ENCODE measurements at regions not wholly inside any gene's neighbourhood (a gene's known extent, or its start where the extent isn't known, plus 50 kb on each side); places are given as distances from the start of the nearest gene placed in this dataset.
"Not testable (repeated sequence)": the region's sequence is repeated elsewhere in the genome, so short reads cannot be mapped to it uniquely, and the experiment has no call there.

DNA sequence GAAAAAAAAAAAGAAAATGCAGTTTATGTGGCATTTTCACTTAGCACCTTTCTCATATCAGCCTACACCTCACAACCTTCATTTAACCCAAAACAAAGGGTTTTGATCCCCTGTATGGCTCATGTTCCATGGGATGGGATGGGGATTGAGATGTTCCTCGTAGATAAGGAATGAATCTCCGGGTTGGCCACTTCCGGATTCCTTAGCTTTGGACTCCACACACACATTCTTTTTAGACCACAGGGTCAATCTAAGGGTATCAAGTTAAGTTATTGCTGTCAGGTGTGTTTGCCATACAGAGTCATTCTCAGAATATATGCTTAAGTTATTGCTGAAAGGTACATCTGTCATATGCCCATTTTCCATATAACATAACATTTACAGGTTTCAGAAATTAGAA, 301.4 kb upstream of the TGFBR2 start:
- DNase-seq, result no peak

DNA sequence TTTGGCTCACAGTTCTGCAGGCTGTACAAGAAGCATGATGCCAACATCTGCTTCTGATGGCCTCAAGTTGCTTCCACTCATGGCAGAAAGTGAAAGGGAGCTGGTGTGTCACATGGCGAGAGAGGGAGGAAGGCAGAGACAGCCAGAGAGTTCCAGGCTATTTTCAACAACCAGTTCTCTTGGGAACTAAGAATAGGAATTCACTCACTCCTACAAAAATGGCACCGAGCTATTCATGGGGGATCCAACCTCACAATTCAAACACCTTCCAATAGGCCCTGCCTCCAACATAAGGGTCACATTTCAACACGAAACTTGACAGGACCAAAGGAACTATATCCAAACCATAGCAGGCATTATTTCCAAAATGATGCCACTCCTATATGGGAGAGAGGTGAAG, 299.5 kb upstream of the TGFBR2 start:
- no peak for DNase-seq

DNA sequence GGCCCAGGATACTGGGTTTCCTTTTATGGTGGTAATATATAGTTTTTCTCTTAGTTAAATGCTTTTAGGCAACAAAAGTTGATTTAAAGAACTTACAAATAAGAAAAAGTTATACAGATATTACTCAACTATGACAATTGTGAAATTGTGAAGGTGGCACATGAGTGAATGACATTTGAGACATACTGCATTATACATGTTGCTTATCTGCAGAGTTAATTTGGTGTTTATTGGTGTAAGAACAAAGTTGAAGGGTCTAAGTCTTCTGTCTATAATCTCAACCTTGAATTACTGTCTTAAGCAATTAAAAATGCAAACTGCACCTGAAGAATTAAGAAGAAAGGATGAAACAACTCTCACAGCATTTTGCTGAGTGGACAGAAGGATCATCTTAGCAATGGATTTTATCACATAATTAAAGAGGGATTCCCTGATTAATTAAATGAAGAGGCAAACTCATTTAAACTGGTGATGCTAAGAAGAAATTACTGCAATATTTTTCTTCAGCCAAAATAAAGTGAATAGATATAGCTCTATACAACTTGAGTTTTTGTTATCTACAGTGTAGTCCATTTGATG, 298.9 kb upstream of the TGFBR2 start:
- DNase-seq, result no peak

DNA sequence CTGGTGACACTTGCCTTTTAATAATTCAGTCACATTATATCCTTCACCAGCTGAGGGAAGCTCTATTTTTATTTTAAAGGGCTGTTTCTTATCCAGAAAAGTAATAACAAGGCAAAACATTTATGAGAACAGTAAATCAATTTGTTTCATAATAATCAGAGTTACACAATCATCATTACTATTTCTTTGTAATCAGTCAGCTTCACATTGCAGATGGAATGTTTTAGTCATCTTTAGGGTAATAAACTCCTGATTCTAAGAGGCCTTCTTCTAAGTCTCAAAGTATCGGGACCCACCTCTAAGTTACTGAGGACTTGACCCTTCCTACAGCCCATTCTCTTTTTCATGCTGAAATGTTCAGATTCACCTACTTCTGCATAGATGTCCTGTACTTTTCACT, 298.3 kb upstream of the TGFBR2 start:
- DNase-seq, result no peak

DNA sequence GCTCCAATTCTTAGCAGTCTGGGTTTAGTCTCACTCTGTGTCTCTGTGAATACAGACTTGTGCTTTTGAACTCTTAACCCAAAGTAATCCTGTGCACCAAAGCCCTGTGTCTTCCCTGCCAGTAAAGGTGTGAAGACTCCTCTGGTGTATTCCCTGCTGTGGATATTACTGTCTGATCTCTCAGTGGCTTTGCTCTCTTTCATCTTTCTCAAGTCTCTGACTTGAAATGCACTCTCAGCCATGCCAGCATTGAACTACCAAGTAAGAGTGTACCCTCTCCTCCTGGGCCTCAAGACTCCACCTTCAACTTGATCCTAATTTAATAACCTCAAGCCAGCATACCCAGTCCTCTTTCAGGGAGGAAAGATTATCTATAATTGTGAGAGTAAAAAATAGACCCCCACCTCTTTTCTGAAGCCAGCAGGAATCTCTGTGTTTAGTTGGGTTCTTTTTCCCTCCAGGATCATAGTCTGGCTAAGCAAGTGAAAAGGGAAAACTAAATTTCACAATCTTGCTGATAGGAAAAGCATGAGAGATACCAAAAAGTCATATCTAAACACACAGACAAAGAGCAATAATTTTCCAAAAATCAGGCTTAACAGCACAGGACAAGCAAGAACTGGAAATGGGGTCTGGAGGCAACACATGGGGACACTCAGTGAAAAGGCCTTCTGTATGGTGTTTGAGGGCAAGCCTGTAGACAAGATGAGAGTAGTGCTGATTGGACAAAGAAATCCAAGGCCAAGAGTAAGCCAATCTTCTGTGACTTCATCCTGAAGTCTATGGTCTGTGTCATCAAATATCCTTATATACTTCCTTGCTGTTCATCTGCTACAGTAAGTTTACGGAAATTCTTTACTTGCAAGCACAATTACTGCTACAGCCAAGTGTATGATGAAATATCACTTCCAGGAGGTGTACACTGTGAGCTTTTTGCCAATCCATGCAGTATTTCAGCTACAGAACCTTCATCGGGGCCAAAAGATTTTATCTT, 296.1 kb upstream of the TGFBR2 start:
- no peak for DNase-seq

DNA sequence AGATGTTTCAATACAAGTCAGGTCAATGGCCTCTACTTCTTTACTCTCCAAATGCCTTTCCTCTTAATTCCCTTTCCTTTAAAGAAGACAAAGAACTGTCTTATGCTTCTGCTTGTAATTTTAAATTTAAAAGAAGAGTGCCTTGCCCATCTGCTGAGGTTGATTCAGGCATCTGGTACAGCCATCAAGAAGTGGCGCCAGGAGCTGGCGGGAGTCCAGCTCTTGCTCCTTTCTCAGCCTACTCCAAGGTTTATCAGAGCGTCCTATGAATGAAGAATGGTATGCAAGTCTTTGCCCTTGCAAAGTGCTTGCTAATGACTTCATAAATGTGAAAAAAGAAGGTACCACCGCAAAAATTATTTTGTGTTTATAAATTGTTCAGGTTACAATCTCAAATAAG, 294.6 kb upstream of the TGFBR2 start:
- DNase-seq, result no peak

DNA sequence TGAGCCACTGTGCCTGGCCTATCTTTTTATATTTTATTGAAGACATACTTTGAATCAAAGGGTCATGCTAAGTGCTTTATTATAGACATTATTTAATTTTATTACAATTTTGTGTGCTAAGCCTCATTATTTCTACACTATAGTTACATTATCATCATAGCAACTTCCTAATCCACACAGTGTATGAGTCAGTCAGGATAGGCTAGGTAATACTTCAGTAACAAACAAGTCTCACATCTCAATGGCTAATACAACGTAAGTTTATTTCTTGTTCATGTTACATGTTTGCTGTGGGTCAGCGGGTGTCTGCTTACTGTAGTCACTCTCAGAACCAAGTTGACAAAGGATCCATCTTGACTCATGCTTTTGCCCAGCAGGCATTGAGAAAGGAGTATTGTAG, 292.6 kb upstream of the TGFBR2 start:
- no peak for DNase-seq

DNA sequence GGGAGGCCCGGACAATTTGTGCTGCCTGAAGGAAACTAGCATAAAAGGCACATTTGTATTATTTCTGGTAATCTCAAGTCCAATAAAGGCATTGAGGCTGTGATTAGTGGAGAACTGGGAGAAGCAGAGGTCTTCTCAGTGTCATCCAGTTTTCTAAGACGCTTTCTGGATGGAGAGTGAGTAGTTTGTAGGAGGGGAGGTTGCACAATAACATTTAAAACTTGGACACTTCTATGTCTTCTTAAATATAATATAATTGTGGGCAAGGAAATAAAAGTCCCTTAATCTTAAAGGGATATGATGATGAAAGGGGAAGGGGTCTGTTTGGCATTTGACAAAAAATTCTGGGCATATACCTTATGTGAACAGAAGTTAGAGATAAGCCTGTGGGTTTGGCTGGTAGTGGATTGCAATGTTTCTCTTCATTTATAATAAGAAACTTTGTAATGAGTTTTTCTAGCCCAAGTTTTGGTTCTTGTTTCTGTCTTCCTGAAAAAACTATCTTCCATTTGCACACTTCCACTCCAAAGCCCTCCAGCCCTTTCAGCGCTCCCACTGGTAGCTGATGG, 291.6 kb upstream of the TGFBR2 start:
- no peak for DNase-seq

DNA sequence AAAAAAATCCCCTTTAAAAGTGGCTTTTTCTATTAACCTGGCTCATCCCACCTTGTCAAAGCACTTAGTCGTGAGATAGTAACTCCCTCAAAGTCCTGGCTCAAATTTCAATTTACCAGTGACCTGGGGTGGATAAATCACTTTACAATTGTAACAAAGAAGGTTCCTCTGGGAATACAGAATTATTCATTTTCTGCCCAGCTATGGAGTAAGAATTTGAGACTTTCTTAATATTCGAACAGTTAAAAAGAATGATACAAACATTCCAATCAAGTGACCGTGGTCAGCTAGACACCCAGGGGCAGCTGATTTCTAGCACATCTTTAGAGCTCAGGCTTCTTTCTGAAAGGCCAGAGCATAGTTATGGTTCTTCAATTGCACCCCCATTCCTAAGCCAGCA, 291.0 kb upstream of the TGFBR2 start:
- no peak for DNase-seq

DNA sequence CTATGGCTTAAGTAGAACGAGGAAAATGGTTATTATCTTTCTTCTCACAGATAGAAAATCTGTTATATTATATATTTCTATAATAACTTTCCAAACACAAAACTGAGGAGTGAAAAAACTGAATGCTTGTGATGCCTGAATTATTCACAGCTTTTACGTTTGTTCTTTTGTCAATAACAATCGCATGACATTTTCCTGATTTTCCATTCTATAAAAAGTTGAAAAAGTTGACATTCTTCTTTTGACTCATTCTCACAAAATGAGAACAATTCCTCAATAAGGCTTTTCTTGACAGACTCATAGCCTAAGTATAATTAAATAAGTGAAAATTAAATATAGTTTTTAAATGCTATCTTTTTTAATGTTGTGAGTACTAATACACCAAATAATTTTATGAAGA, 288.8 kb upstream of the TGFBR2 start:
- no peak for DNase-seq

DNA sequence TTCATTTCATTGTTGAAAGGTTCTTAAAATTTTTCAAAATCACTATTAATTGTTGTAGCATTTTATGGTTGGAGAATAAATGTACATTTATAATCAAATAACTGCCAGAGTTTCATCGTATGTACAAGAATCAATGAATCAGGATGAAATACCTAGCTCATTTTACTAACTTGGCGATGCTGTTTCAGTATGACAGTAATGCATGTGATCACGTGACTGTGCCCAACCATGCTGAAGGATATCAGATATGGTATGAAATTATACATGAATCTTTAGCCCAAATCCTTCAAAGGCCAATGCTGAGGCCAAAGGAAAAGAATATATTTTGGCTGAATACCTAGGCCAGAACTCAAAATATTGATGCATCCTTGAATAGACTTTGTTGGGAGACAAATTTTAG, 288.3 kb upstream of the TGFBR2 start:
- DNase-seq, result peak in 1 of 6 experiments; percentile 14

DNA sequence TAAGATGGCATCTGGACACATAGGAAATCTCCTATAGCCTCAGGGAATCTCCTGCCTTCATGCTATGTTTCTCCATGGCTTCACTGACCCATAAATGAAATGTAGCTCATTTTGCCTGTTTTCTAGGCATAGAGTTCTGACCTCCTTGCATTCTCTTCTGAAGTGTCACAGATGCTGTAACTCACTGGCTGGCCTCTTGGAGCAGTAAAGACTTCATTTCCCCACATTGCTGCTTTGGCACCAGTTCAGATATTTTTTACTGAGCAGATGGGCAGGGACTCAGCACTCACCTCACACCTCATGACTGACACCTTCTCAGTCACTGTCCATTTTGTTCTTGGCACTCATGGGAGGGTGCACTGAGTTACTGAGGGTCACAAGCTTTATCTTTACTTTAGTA, 286.7 kb upstream of the TGFBR2 start:
- DNase-seq, result peak in 5 of 6 experiments; percentile 2 to 63 (median 40)

DNA sequence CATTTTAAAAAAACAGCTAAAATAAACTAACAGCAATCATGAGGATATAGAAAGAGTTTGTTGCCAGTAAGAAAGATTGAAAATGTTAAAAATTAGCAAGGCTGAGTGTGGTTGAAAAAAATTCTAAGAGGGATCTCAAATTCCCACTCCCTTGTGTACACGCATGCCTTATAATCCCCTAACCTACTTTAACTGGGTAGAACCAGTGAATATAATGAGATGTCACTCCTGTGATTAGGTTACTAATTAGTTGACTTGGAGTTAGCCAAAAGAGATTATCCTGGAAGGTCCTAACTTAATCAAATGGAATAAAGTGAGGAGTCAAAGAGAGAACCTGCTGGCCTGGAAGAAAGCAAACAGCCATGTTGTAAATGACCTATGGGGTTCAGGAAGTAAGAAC, 286.0 kb upstream of the TGFBR2 start:
- no peak for DNase-seq

DNA sequence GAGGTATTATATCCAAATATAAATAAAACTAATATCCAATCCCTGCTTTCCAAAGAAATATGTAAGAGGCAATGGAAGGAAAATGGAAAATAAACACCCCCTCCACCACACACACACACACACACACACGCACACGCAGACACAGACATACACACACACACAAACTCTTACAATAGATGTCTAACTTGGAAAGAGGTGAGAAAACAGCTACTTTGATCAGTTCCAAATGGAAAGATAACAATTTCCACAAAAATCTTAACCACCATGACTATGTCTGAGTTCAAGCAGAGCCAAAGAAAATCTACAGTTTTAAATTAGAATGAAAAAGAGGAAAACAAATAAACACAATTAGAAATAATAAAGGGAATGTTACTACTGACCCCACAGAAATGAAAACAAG, 285.3 kb upstream of the TGFBR2 start:
- DNase-seq, result no peak

DNA sequence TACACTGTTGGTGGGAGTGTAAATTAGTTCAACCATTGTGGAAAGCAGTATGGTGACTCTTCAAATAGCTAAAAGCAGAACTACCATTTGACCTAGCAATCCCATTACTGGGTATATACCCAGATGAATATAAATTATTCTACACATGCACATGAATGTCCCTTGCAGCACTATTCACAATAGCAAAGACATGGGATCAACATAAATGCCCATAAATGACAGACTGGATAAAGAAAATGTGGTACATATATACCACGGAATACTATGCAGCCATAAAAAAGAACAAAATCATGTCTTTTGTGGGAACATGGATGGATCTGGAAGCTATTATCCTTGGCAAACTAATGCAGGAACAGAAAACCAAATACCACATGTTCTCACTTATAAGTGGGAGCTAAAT, 282.8 kb upstream of the TGFBR2 start:
- not testable (repeated sequence) for DNase-seq

DNA sequence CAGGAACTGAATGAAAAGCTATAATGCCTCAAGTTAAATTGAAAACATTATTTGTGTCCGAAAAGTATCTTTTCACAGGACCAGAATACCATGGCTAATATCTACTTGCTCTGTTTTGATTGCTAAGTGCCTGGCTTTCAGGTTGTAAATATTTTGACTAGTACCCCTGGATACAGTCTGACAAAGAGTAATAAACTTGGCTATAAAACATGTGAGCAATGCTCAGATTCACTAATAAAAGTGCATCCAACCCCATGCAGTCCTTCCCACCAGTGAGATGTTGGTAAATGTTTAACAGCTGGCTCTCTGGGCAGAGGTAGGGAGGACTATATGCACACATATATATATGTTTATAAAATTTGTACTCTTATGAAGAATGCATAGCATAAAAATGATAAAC, 281.8 kb upstream of the TGFBR2 start:
- no peak for DNase-seq

DNA sequence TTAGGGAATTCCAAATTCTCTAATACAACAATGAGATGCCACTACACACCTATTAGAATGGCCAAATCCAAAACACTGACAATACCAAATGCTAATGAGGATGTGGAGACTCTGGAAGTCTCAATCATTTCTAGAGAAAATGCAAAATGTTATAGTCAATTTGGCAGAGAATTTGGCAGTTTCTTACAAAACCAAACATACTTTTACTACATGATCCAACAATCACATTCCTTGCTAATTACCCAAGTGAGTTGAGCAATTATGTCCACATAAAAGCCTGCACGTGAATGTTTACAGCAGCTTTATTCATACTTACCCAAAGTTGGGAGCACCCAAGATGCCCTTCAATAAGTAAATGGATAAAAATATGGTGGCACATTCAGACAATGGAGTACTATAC, 278.4 kb upstream of the TGFBR2 start:
- not testable (repeated sequence) for DNase-seq

DNA sequence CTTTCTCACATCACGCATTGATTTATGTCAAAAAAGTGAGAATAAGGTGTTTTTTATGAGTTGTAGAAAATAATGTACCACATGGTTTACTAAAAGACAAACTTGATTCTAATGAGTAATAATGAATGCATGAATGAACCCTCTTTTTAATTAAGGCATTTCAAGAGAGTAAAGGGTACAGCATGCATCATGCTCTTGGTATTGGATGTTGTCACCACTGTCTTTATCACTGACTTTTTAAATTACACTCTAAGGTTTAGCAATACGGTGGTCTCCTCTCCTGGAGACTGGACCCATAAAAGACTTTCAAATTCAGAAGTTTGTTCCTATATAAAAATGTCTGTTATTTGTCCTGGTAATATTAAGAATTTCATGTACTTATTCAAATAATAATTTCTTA, 277.5 kb upstream of the TGFBR2 start:
- DNase-seq, result not testable (repeated sequence)

DNA sequence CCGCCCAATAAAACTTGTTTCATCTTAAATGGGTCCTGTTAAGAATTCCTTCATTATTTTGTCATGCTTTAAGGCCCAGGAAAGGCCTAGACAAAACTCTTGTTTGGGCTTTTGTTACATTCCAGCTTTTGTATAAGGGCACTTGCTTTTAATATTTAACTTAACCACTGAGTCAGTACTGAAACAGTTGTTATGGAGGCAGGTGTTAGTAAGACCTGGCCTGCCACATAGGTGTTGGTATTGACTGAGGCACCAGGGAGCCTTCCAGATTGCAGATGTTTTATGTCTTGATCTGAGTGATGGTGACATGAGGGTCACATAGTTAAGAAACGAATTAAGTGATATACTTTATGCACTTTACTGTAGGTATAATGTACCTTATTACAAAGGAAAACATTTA, 274.9 kb upstream of the TGFBR2 start:
- DNase-seq, result no peak

DNA sequence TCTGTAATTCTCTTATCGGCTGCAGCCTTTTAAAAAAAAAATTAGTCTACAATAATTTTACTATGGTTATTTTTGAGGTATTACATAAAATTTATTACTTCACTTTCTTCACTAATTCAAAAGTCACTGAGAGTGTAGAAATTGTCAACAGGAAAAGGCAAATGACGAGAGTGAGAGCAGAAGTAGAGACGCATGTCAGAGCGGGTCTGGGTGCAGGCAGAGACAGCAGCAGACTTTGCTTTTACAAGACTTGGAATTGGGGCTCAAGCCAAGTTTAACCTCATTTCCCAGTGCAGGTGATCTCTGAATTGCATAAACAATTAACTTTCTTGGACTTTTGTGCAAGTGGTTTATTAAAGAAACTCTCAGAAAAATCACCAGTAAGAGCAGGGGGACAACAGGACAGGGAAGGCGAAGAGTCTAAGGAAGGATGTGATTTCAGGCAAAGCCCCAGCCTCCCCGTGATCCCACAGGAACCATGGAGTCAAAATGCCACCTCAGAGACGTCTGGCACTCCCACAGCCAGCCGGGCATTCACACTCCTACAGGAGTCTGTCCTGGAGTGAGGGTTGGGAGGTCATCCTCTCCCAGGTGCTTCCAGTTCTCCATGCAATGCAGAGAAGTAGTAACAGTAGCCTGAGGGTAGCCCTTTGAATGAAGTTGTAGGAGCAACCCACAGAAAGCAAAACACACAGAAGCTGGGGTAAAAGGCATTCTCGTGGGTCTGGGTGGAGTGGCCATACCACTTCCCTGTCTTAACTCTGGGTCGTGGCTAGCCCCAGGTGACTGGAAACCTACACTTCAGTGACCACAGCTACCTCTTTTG, 274.0 kb upstream of the TGFBR2 start:
- DNase-seq, result peak in 5 of 6 experiments; percentile 10 to 75 (median 70)

DNA sequence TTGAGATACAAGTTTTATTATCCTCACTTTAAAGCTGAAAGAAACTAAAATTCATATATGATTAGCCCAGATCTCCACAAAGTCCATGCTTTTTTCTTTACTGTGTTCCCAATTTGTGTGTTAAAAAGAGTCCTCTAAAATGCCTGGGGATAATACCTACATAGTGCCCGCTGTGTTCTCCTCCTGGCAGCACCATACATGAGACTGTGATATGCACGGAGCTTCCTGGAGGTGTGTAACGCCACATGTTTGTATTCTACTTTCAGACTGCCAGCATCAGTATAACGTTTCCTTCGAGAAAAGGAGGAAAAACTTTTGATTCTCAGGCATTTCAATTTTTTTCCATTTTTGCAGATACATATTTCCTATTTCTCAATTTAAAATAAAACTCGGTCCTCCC, 273.3 kb upstream of the TGFBR2 start:
- DNase-seq, result no peak

DNA sequence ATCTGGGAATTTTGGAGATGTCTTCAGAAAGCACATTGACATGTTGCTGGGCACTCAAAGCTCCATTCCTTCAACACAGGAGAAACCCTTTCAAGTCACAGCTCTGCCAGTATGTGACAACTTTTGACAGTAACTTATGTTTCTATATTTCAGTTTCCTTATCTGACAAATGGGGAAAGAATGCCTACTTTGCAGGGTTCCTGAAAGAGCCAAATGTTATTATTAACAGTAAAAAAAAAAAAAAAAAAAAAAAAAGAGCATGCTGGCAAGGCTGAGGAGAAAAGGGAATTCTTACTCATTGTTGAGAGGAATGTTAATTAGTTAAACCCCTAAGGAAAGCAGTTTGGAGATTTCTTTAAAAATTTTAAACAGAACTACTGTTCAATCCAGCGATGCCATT, 272.5 kb upstream of the TGFBR2 start:
- no peak for DNase-seq

DNA sequence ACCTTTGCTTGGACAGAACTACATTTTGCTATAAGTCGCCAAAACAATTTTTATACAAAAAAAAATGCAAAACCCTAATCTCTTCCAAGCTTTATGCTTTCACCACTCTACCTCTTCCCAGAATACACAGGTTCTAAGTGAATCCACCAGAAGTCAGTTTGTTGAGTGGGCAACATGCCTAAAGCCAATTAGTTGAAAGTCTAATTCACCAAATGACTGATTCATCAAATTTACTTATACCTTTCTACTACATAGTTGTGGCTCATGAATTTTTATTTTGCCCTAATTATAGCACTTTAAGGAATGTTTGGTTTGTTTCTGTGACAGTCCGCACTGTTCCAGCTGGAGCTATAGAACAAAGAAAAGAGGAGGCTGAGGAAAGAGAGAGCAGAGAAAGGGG, 265.9 kb upstream of the TGFBR2 start:
- no peak for DNase-seq

Measured in stimulated activated naive CD4-positive, alpha-beta T cell (primary cell).